HG03103 (cell line): ENCODE measurements at regions not wholly inside any gene's neighbourhood (a gene's known extent, or its start where the extent isn't known, plus 50 kb on each side); places are given as distances from the start of the nearest gene placed in this dataset.
"Not testable (repeated sequence)": the region's sequence is repeated elsewhere in the genome, so short reads cannot be mapped to it uniquely, and the experiment has no call there.

Experiments
- ATAC-seq: cut with Tn5 transposase; IDR thresholded peaks from one replicate; pipeline ENCODE4 v1.9.1; 2021; ENCODE audit warnings: low read depth; ENCODE audit not compliant: unreplicated experiment

GRCh38 chr20:24418731-24419130 lies 50.7 kb upstream of the SYNDIG1 start:
- ATAC-seq: no peak

- no peak for ATAC-seq
Measured at GRCh38 chr20:24417485-24417884, 51.9 kb upstream of the SYNDIG1 start.

- not testable (repeated sequence) for ATAC-seq
Measured at GRCh38 chr20:24415444-24415843, 54.0 kb upstream of the SYNDIG1 start.

- ATAC-seq: no peak
Measured at GRCh38 chr20:24411834-24412216, 57.6 kb upstream of the SYNDIG1 start.

GRCh38 chr20:24411003-24411833 lies 58.2 kb upstream of the SYNDIG1 start:
- no peak for ATAC-seq

- ATAC-seq: no peak
Measured at GRCh38 chr20:24407151-24407550, 62.3 kb upstream of the SYNDIG1 start.

- no peak for ATAC-seq
Measured at GRCh38 chr20:24406750-24407149, 62.7 kb upstream of the SYNDIG1 start.

GRCh38 chr20:24406251-24406650 lies 63.2 kb upstream of the SYNDIG1 start:
- no peak for ATAC-seq

GRCh38 chr20:24405810-24406209 lies 63.6 kb upstream of the SYNDIG1 start:
- ATAC-seq: no peak

- no peak for ATAC-seq
Measured at GRCh38 chr20:24403406-24403805, 66.0 kb upstream of the SYNDIG1 start.

- no peak for ATAC-seq
Measured at GRCh38 chr20:24402188-24402587, 67.2 kb upstream of the SYNDIG1 start.

- no peak for ATAC-seq
Measured at GRCh38 chr20:24395151-24395550, 74.3 kb upstream of the SYNDIG1 start.

GRCh38 chr20:24393903-24394302 lies 75.5 kb upstream of the SYNDIG1 start:
- ATAC-seq: no peak

- ATAC-seq: no peak
Measured at GRCh38 chr20:24392612-24393011, 76.8 kb upstream of the SYNDIG1 start.

GRCh38 chr20:24389686-24390085 lies 79.7 kb upstream of the SYNDIG1 start:
- no peak for ATAC-seq

GRCh38 chr20:24388828-24389380 lies 80.5 kb upstream of the SYNDIG1 start:
- no peak for ATAC-seq

GRCh38 chr20:24385547-24385946 lies 83.9 kb upstream of the SYNDIG1 start:
- ATAC-seq: no peak

- no peak for ATAC-seq
Measured at GRCh38 chr20:24384865-24385264, 84.6 kb upstream of the SYNDIG1 start.

- no peak for ATAC-seq
Measured at GRCh38 chr20:24382743-24383142, 86.7 kb upstream of the SYNDIG1 start.

GRCh38 chr20:24382331-24382730 lies 87.1 kb upstream of the SYNDIG1 start:
- no peak for ATAC-seq

GRCh38 chr20:24381886-24382285 lies 87.5 kb upstream of the SYNDIG1 start:
- ATAC-seq: no peak

- no peak for ATAC-seq
Measured at GRCh38 chr20:24379484-24379927, 89.9 kb upstream of the SYNDIG1 start.
